WTC11 (cell line): ENCODE measurements at regions not wholly inside any gene's neighbourhood (a gene's known extent, or its start where the extent isn't known, plus 50 kb on each side); places are given as distances from the start of the nearest gene placed in this dataset.

Experiments used
- ATAC-seq: fragments of 200-7000 bp; cut with Tn5 transposase; 2 replicates; pipeline ENCODE4 v1.10.0; 2021; ENCODE audit warnings: mild to moderate bottlenecking, moderate library complexity
- CTCF ChIA-PET: fragments of 300-600 bp; sonication (Branson Sonifier 250); formaldehyde crosslinking; loops from one replicate; lab custom pipeline; 2021; ENCODE audit warnings: antibody characterized with exemption; lab: Charles Lee
- POLR2A ChIA-PET: fragments of 350-600 bp; sonication (Branson Sonifier 250); formaldehyde crosslinking; loops from one replicate; lab custom pipeline; 2021; ENCODE audit warnings: antibody characterized with exemption; lab: Charles Lee
- DNase-seq: peaks from one replicate; pipeline ENCODE4 v3.0.0; 2021; ENCODE audit warnings: low spot score
- H3K27ac Mint-ChIP-seq: 2 replicates; pipeline ENCODE4 v1.8.0; 2021; ENCODE audit warnings: mixed read lengths
- H3K27me3 Mint-ChIP-seq: 2 replicates; pipeline ENCODE4 v1.8.0; 2021; ENCODE audit warnings: low read depth, mild to moderate bottlenecking, moderate library complexity, mixed read lengths
- H3K36me3 Mint-ChIP-seq: 2 replicates; pipeline ENCODE4 v1.8.0; 2021; ENCODE audit warnings: mixed read lengths
- H3K4me1 Mint-ChIP-seq: 2 replicates; pipeline ENCODE4 v1.8.0; 2022; ENCODE audit warnings: mixed read lengths
- H3K4me3 Mint-ChIP-seq: 2 replicates; pipeline ENCODE4 v1.8.0; 2021; ENCODE audit warnings: mild to moderate bottlenecking, moderate library complexity, mixed read lengths
- H3K9me3 Mint-ChIP-seq: 2 replicates; pipeline ENCODE4 v1.8.0; 2021; ENCODE audit warnings: mixed read lengths
- ATF1 ChIP-seq: sonication (generic); formaldehyde crosslinking; IDR thresholded peaks from 2 replicates; pipeline ENCODE4 v1.8.1; 2023; ENCODE audit warnings: mild to moderate bottlenecking, moderate library complexity, missing genetic modification reagents
- E2F4 ChIP-seq: sonication (generic); formaldehyde crosslinking; IDR thresholded peaks from 2 replicates; pipeline ENCODE4 v1.8.1; 2022; ENCODE audit warnings: low read depth, mild to moderate bottlenecking, moderate library complexity, missing genetic modification reagents, borderline replicate concordance
- FOXK1 ChIP-seq: sonication (generic); formaldehyde crosslinking; IDR thresholded peaks from 2 replicates; pipeline ENCODE4 v1.8.0; 2022; ENCODE audit warnings: mild to moderate bottlenecking, moderate library complexity, missing genetic modification reagents
- GABPB1 ChIP-seq: sonication (generic); formaldehyde crosslinking; IDR thresholded peaks from 2 replicates; pipeline ENCODE4 v1.8.1; 2023; ENCODE audit warnings: mild to moderate bottlenecking, missing genetic modification reagents
- HMGA2 ChIP-seq: fragments of 250-450 bp; sonication (Bioruptor Pico); IDR thresholded peaks from 2 replicates; pipeline ENCODE4 v1.4.0; 2021; ENCODE audit warnings: mild to moderate bottlenecking, moderate library complexity
- JUN ChIP-seq: sonication (generic); formaldehyde crosslinking; IDR thresholded peaks from 2 replicates; pipeline ENCODE4 v1.8.0; 2023; ENCODE audit warnings: mild to moderate bottlenecking, missing genetic modification reagents
- NFYB ChIP-seq: sonication (generic); formaldehyde crosslinking; conservative IDR thresholded peaks from 2 replicates; pipeline ENCODE4 v1.8.0; 2022; ENCODE audit warnings: low read depth, missing genetic modification reagents
- NR2C2 ChIP-seq: sonication (generic); formaldehyde crosslinking; IDR thresholded peaks from 2 replicates; pipeline ENCODE4 v1.8.0; 2022; ENCODE audit warnings: mild to moderate bottlenecking, missing genetic modification reagents
- PRRX2 ChIP-seq: fragments of 250-450 bp; sonication (Bioruptor Pico); IDR thresholded peaks from 2 replicates; pipeline ENCODE4 v1.8.0; 2021; ENCODE audit warnings: mild to moderate bottlenecking
- RELA ChIP-seq: sonication (generic); formaldehyde crosslinking; IDR thresholded peaks from 2 replicates; pipeline ENCODE4 v1.8.1; 2022; ENCODE audit warnings: missing genetic modification reagents, mild to moderate bottlenecking, borderline replicate concordance
- SMAD3 ChIP-seq: sonication (generic); formaldehyde crosslinking; IDR thresholded peaks from 2 replicates; pipeline ENCODE4 v1.8.0; 2022; ENCODE audit warnings: missing genetic modification reagents, mild to moderate bottlenecking, borderline replicate concordance
- TCF7 ChIP-seq: sonication (generic); formaldehyde crosslinking; IDR thresholded peaks from 2 replicates; pipeline ENCODE4 v1.8.0; 2022; ENCODE audit warnings: mild to moderate bottlenecking, low read depth, missing genetic modification reagents, moderate library complexity
- ZBTB21 ChIP-seq: sonication (generic); formaldehyde crosslinking; IDR thresholded peaks from 2 replicates; pipeline ENCODE4 v1.8.1; 2023; ENCODE audit warnings: mild to moderate bottlenecking, missing genetic modification reagents, borderline replicate concordance
- ZBTB43 ChIP-seq: sonication (generic); formaldehyde crosslinking; IDR thresholded peaks from 2 replicates; pipeline ENCODE4 v1.8.1; 2023; ENCODE audit warnings: mild to moderate bottlenecking, missing genetic modification reagents
- ZNF219 ChIP-seq: sonication (generic); formaldehyde crosslinking; IDR thresholded peaks from 2 replicates; pipeline ENCODE4 v1.8.0; 2023; ENCODE audit warnings: missing genetic modification reagents, mild to moderate bottlenecking, borderline replicate concordance
- ZNF232 ChIP-seq: sonication (generic); formaldehyde crosslinking; IDR thresholded peaks from 2 replicates; pipeline ENCODE4 v1.8.0; 2022; ENCODE audit warnings: mild to moderate bottlenecking, missing genetic modification reagents
- ZNF317 ChIP-seq: sonication (generic); formaldehyde crosslinking; IDR thresholded peaks from 2 replicates; pipeline ENCODE4 v1.8.1; 2023; ENCODE audit warnings: low read depth, mild to moderate bottlenecking, moderate library complexity, missing genetic modification reagents, borderline replicate concordance
- TF ChIP-seq, protein P1 (sequence below): fragments of 250-450 bp; sonication (Bioruptor Pico); IDR thresholded peaks from 2 replicates; pipeline ENCODE4 v1.9.0; 2021; ENCODE audit warnings: mild to moderate bottlenecking
- TF ChIP-seq, protein P2 (sequence below): sonication (generic); formaldehyde crosslinking; IDR thresholded peaks from 2 replicates; pipeline ENCODE4 v1.8.1; 2023; ENCODE audit warnings: mild to moderate bottlenecking, missing genetic modification reagents
- TF ChIP-seq, protein P3 (sequence below): fragments of 200-600 bp; IDR thresholded peaks from 2 replicates; pipeline ENCODE4 v1.8.0; 2022; ENCODE audit warnings: antibody characterized with exemption
- TF ChIP-seq, protein P4 (sequence below): sonication (generic); formaldehyde crosslinking; IDR thresholded peaks from 2 replicates; pipeline ENCODE4 v1.8.0; 2022; ENCODE audit warnings: mild to moderate bottlenecking, missing genetic modification reagents
- TF ChIP-seq, protein P5 (sequence below): sonication (generic); formaldehyde crosslinking; IDR thresholded peaks from 2 replicates; pipeline ENCODE4 v1.8.0; 2022; ENCODE audit warnings: mild to moderate bottlenecking, missing genetic modification reagents

DNA sequence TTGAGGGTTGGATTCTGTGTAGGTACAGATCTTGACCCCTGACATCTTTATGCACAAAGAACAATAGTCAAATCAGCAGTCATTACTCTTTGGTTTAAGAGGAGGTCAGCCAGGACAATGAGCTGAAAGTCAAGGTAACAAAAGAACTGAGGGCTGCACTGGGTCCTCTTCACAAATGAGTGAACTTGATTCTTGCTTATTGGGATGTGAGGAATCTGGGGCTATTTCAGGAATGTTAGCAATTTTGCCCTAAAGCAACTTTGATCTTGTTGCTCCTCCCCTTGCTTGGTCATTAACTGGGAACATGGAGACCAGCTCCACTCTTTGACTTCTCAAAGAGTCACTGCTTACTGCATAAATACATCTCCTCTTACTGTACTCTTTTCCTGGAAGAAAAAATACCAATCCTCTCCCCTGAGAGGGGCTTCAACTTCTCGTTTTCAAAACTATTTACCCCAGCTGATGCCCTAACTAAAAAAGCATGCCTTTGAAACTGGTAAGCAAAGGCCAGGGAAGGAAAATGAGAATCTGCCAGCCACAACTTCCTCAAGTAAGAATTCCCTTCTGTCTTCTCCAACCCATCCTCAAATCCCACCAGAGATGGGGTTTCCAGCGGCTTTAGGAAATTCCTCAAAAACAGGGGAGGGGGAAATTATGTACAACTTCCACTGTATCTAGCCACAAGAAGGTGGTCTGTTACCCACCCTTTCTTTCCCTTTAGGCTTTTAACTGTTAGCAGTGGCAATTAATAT, 368.3 kb downstream of the ENC1 start:
- POLR2A ChIA-PET = interaction anchor here (0.6 to 1.4 kb wide), 2 partner anchors 13 kb away, joined by 3 read pairs; no protein-coding TSS in a partner anchor
- H3K36me3 Mint-ChIP-seq = no peaks in the 10 kb centered on the region
- TF ChIP-seq ZNF232 (no peak), ZNF219 (CRISPR knock-in tag) (no peak), JUN (no peak)
- TF ChIP-seq, protein P1, sequence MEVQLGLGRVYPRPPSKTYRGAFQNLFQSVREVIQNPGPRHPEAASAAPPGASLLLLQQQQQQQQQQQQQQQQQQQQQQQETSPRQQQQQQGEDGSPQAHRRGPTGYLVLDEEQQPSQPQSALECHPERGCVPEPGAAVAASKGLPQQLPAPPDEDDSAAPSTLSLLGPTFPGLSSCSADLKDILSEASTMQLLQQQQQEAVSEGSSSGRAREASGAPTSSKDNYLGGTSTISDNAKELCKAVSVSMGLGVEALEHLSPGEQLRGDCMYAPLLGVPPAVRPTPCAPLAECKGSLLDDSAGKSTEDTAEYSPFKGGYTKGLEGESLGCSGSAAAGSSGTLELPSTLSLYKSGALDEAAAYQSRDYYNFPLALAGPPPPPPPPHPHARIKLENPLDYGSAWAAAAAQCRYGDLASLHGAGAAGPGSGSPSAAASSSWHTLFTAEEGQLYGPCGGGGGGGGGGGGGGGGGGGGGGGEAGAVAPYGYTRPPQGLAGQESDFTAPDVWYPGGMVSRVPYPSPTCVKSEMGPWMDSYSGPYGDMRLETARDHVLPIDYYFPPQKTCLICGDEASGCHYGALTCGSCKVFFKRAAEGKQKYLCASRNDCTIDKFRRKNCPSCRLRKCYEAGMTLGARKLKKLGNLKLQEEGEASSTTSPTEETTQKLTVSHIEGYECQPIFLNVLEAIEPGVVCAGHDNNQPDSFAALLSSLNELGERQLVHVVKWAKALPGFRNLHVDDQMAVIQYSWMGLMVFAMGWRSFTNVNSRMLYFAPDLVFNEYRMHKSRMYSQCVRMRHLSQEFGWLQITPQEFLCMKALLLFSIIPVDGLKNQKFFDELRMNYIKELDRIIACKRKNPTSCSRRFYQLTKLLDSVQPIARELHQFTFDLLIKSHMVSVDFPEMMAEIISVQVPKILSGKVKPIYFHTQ (CRISPR knock-in tag) = no peak
- TF ChIP-seq, protein P2, sequence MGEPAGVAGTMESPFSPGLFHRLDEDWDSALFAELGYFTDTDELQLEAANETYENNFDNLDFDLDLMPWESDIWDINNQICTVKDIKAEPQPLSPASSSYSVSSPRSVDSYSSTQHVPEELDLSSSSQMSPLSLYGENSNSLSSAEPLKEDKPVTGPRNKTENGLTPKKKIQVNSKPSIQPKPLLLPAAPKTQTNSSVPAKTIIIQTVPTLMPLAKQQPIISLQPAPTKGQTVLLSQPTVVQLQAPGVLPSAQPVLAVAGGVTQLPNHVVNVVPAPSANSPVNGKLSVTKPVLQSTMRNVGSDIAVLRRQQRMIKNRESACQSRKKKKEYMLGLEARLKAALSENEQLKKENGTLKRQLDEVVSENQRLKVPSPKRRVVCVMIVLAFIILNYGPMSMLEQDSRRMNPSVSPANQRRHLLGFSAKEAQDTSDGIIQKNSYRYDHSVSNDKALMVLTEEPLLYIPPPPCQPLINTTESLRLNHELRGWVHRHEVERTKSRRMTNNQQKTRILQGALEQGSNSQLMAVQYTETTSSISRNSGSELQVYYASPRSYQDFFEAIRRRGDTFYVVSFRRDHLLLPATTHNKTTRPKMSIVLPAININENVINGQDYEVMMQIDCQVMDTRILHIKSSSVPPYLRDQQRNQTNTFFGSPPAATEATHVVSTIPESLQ (CRISPR knock-in tag) = no peak
- H3K4me1 Mint-ChIP-seq = peaks cover 16% of the 10 kb centered on the region
- no peak overlapping the region for H3K4me3 Mint-ChIP-seq
- peaks cover 4% of the 10 kb centered on the region for H3K27me3 Mint-ChIP-seq
- no peak for DNase-seq
- H3K9me3 Mint-ChIP-seq = no peaks in the 10 kb centered on the region
- H3K27ac Mint-ChIP-seq = no peak overlapping the region; the same call in 1 of the 2 replicates
- CTCF ChIA-PET = interaction anchor here (0.6 to 1.0 kb wide), 2 partner anchors 13 to 813 kb away, joined by 4 read pairs; no protein-coding TSS in a partner anchor
- peak; percentile 89 for ATAC-seq

- ATAC-seq = no peak
- TF ChIP-seq SMAD3 (CRISPR knock-in tag) (no peak), GABPB1 (CRISPR knock-in tag) (no peak), NFYB (no peak), RELA (no peak), FOXK1 (CRISPR knock-in tag) (no peak), ATF1 (no peak), ZBTB43 (CRISPR knock-in tag) (no peak), ZNF317 (CRISPR knock-in tag) (no peak), NR2C2 (CRISPR knock-in tag) (no peak), ZNF232 (no peak), PRRX2 (CRISPR knock-in tag) (no peak), E2F4 (CRISPR knock-in tag) (no peak), HMGA2 (CRISPR knock-in tag) (no peak), ZBTB21 (CRISPR knock-in tag) (no peak), TCF7 (CRISPR knock-in tag) (no peak)
- TF ChIP-seq, protein P3, sequence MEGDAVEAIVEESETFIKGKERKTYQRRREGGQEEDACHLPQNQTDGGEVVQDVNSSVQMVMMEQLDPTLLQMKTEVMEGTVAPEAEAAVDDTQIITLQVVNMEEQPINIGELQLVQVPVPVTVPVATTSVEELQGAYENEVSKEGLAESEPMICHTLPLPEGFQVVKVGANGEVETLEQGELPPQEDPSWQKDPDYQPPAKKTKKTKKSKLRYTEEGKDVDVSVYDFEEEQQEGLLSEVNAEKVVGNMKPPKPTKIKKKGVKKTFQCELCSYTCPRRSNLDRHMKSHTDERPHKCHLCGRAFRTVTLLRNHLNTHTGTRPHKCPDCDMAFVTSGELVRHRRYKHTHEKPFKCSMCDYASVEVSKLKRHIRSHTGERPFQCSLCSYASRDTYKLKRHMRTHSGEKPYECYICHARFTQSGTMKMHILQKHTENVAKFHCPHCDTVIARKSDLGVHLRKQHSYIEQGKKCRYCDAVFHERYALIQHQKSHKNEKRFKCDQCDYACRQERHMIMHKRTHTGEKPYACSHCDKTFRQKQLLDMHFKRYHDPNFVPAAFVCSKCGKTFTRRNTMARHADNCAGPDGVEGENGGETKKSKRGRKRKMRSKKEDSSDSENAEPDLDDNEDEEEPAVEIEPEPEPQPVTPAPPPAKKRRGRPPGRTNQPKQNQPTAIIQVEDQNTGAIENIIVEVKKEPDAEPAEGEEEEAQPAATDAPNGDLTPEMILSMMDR = no peak
- TF ChIP-seq, protein P4, sequence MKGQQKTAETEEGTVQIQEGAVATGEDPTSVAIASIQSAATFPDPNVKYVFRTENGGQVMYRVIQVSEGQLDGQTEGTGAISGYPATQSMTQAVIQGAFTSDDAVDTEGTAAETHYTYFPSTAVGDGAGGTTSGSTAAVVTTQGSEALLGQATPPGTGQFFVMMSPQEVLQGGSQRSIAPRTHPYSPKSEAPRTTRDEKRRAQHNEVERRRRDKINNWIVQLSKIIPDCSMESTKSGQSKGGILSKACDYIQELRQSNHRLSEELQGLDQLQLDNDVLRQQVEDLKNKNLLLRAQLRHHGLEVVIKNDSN (CRISPR knock-in tag) = no peak
- TF ChIP-seq, protein P5, sequence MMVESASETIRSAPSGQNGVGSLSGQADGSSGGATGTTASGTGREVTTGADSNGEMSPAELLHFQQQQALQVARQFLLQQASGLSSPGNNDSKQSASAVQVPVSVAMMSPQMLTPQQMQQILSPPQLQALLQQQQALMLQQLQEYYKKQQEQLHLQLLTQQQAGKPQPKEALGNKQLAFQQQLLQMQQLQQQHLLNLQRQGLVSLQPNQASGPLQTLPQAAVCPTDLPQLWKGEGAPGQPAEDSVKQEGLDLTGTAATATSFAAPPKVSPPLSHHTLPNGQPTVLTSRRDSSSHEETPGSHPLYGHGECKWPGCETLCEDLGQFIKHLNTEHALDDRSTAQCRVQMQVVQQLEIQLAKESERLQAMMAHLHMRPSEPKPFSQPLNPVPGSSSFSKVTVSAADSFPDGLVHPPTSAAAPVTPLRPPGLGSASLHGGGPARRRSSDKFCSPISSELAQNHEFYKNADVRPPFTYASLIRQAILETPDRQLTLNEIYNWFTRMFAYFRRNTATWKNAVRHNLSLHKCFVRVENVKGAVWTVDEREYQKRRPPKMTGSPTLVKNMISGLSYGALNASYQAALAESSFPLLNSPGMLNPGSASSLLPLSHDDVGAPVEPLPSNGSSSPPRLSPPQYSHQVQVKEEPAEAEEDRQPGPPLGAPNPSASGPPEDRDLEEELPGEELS = no peak
Measured at GRCh38 chr5:74268297-74268696, 372.2 kb downstream of the ENC1 start.

More at GRCh38 chr5:74268297-74268696, 372.2 kb downstream of the ENC1 start:
- H3K36me3 Mint-ChIP-seq = no peaks in the 10 kb centered on the region
- ChIA-PET CTCF (interaction anchor here (1.3 kb wide), 1 partner anchor 9 kb away, joined by 5 read pairs; no protein-coding TSS in a partner anchor), POLR2A (no interaction called here)
- no peak overlapping the region for H3K4me3 Mint-ChIP-seq
- peaks cover 24% of the 10 kb centered on the region for H3K4me1 Mint-ChIP-seq
- no peak for DNase-seq
- no peaks in the 10 kb centered on the region for H3K27me3 Mint-ChIP-seq
- H3K27ac Mint-ChIP-seq = no peak overlapping the region
- H3K9me3 Mint-ChIP-seq = no peaks in the 10 kb centered on the region
